CD4-positive, alpha-beta T cell treated with Interleukin-15 for 4 hours (primary cell): ENCODE measurements at regions not wholly inside any gene's neighbourhood (a gene's known extent, or its start where the extent isn't known, plus 50 kb on each side); places are given as distances from the start of the nearest gene placed in this dataset.

ENCODE experiments used
- DNase-seq: peaks from one replicate; pipeline ENCODE4 v3.0.0-alpha.2; 2020; ENCODE audit warnings: low spot score

DNA sequence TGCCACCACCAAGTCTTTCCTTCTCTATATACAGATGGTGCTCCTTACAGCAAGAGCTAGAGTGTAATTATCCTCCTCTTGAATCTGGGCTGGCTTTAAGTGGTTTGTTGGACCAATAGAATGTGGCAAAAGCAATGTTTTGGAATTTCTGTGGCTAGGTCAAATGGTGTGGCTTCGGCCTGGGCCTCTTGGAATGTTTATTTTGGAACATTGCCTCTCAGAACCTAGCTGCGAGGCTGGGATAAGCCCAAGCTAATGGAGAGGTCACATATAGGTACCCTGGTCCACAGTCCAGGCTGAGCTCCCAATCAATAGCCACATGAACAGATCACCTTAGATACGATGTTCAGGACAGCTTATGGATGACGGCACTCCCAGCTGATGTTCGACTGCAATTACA is 556.7 kb downstream of the TYW1 start:
- DNase-seq, result no peak

DNA sequence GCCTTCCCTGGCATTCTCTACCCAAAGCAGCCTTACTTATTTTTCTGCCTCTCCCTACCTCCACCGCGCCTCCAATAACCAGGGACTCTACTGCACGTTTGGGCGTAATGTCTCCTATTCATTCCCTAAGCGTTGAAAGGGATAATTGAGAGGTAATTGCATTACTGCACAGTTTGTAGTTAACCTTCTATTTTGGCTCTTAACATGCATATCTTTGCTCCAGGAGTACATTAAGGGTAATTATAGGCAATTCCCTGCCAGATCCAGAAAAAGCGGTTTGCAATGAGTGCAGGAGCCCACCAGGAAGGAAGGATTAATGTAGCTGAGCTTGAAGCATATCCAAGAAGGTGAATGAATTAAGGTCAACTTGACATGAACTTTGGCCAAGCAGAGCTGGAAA is 558.4 kb downstream of the TYW1 start:
- no peak for DNase-seq

DNA sequence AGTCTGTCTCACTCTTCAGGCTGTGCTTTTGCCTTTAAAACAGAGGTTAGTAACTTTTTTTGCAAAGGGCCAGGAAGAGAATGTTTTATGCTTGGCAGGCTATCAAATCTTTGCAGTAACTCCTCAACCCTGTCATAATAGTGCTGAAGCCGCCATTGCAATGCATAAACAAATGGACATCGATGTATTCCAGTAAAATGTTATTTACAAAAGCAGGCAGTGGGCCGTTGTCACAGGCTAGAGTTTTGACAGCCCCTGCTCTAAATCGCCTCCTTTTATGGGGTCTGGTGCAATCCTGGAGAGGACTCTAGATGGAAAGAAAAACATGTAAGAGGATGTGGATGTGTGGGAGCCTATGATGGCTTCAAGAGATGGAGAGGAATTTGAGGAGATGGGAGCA is 568.3 kb downstream of the TYW1 start:
- no peak for DNase-seq

DNA sequence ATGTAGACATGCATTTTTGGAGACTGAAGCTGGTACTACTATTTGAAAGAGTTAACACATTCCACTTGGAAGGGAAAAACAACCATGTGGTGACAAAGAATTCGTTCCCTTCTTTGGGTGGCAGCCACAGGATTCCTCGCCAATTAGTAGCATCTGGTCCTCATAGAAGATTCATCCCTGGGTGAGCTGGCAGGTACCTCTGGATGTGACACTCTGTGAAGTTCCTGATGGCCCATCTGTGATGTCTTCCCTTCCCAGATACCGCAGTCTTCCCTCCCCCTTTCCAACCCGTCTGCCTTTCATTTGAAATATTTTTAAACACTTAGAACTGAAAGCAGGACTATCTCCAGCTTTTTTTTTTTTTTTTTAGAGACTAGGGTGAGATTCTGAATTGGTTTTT is 569.5 kb downstream of the TYW1 start:
- DNase-seq, result no peak

DNA sequence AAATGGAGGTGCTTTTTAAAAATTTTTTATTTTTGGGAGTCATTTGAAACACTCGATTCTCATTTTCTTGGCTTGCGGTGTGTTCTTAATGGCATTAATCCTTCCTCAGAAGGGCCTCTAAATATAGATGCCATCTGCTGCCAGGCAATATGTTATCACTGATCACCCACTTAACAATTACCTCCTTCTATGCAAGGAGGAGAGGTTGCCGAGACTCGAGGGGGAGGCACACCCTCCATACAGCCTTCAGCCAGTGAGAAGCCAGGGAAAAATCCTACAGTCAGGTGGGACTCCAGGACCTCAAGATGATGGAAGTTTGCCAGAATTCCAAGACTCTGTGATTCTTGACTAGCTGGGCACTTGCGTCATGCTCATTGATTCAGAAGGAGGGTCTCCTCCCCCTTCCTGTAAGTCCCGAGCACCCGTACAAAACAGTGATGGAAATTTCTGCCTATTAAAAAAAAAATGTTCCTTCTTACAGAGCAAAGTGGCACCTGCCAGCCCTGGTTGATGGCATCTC is 574.5 kb downstream of the TYW1 start:
- DNase-seq, result no peak

DNA sequence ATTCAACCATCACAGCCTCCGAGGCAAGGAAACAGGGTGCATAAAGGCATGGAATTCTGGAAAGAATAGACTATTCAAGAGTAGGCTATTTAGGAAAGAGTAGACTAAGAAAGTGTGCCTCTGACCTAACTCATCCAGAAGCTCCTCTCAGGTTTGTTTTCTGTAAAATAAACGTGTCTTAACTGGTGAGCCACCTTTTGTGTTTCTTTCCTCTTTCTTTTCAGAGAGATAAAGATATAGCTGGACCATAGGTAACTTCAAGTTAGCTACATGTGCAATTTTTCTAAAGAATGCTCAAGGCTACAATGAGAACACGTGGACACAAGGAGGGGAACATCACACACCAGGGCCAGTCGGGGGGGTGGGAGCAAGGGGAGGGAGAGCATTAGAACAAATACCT is 577.0 kb downstream of the TYW1 start:
- no peak for DNase-seq

DNA sequence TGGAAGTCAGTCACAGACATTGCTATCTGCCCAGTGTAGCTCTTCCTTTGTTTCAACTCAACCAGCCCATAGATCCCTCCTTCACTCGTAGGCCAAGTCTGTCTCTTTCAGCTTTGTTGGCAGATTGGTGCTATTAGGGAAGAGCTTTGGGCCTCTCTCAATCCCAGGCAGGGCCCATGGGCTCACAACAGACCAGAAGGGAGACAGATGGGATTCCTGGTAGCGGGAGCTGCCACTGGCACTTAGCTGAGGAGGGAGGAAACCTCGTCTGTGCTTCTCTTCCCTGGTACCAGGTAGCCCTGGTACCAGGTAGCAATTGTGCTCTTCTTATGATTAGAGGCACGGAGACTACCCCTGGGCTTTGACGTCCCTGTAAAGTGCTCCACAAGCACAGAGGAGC is 592.0 kb downstream of the TYW1 start:
- no peak for DNase-seq

DNA sequence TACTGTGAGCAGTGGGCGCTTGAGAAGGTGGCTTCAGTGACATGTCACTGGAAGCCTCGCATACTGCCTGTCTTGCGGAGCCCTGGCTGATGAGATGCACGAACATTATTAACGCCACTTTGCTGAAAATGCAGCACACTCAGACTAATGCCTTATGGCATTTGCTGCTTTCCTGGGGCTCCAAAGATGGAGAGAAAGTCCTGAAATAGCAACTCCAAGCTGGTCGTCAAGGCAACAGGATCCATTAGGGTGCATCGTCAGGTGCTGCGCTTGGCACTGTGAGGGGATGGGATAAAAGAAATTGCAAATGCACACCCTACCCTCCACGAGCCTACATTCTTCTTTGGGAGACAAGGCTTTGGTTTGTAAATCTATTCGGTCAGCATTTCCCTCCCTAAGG is 592.5 kb downstream of the TYW1 start:
- DNase-seq, result no peak

DNA sequence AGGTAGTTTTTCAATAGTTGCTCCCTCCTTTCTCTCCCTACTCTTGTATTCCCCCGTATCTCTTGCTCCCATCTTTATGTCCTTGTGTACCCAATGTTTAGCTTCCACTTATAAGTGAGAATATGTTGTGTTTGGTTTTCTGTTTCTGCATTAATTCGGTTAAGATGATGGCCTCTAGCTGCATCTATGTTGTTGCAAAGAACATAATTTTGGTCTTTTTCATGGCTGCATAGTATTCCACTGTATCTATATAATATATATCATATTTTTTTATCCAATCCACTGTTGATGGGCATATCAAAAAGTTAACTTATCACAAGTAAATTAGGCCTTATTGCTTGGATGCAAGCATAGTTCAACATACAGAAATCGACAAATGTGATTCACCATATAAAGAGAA is 594.0 kb downstream of the TYW1 start:
- no peak for DNase-seq

DNA sequence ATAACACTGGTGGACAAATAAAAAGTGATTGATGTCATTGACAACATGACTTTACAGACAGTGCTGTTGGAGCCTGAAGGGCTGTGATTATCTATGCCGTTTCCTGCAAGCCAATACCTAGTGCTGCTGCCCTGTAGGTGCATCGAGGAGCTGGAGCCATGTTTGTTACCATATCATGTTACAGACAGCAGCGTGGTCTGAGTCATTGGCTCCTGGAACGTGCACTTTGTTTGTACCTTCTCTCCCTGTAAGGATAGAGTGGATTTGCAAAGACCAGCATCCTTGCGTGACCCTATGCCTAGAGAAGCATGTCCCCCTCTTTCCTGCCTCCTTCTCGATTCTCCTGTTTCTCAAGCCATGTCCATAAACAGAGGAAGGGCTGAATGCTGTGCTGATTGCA is 597.2 kb downstream of the TYW1 start:
- no peak for DNase-seq

DNA sequence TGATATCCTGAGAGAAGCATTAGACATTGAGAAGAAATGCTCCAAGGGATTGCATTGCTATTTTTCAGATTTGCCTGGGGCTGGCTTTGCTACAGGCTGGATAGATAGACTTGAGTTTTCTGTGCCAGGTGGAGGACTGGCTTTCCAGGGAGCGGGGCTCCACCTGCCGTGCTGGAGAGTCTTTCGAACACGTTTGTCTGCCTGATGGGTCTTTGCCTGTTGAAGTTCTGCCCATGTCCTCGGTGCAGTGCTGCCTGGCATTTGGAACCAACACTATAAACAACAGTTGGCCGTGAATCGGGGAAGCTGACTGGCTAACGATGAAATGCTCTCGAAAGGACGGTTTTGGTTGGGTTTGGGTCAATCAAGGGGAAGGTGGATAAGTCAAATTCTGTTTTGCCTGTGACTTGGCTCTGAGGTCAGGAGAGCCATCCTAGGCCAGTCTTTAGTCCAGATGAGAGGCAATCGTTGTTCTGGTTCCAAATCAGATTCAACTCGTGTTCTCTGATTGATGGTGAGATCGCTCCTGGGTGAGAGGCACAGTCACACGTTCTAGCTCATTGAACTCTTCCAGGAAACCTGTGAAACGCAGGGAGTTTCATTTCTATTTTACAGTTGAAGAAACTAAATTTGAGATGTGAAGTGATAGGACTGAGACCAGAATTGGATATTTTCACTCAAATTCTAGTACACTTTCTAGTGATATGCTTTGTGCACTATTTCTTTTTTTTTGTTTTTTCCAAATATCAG is 599.0 kb downstream of the TYW1 start:
- DNase-seq, result no peak

DNA sequence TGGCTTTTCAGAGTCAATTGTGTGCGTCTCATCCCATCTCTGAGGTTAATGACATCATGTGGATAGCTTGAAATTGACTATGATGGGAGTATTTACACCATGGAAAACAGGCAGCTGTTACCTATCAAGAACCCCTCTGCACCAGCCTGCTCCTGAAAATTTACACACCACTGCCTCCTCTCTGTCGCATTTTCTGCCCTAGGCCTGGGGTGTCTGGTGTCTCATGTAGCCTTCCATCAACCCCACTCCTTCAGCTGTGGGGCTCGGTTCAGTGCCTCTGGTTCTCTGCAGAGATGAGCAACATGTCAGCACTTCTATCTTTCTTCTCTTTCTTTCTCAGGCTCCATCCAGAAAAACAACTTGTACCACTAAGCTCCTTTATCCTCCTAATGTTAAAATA is 600.5 kb downstream of the TYW1 start:
- no peak for DNase-seq

DNA sequence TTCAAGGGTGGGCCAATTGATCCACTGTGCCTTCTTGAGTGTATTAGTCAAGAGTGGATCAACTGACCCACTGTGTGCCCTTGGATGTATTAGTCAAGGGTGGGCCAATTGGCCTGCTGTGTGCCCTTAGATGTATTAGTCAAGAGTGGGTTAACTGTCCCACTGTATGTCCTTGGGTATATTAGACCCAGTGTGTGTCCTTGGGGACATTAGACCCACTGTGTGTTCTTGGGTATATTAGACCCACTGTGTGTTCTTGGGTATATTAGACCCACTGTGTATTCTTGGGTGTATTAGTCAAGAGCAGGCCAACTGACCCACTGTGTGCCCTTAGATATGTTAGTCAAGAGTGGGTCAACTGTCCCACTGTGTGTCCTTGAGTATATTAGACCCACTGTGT is 601.8 kb downstream of the TYW1 start:
- no peak for DNase-seq

DNA sequence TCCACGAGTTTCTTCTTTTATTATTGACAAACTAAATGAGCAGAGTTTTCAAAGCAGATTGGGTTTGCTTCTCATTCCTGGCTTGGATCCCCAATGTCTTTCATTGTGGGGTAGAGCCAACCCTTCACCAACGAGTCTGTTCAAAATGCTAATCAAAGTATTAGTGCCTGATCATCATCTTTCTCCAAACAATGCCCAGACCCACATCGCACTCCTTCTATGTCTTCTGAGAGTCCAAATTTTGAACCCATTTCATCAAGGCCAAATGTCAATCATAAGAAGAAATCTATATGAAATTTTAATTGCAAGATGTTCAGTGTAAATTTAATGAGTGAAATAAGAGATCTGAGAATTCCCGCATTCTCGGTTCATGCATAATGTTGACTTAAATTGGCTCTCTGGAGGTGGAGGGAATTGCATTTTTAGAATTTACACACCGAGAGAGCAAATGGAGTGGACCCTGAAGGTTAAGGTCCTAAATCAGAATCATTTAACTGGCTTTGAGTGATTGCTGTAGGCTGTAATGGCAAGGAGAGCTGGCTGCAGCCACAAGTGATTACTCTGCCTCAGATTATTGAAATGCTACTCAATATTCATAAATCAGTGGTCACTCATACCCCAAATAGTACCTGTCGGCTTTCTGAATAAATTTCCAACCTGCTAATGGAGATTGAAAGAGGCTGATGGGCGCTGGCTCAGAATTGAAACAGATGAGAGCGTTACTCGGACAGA is 602.9 kb downstream of the TYW1 start:
- DNase-seq, result no peak

DNA sequence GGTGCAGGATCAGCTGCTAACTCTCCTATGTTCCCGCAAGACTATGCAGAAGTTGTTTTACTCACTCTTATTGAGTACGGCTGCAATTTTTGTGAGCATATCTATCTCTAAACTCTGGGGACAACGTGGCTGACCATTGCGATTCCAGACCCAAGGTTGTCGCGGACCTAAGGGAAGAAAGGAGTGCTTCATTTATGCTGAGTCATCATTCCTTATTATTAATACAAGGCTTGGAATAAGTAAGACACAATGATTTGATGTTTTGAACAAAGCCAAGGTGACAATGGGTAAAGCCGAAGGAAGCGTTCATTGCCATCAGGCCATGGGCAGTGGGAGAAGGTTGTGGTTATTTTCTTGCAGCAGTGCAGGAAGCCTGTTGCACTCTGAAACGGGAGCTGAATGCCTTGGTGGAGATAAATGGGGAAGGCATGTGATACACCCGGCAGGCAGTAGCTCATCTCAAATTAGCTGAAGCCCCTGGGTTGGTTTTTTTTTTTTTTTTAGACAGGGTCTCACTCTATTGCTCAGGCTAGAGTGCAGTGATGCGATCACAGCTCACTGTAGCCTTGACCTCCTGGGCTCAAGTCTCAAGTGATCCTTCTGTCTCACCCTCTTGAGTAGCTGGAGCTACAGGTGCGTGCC is 605.7 kb downstream of the TYW1 start:
- no peak for DNase-seq

DNA sequence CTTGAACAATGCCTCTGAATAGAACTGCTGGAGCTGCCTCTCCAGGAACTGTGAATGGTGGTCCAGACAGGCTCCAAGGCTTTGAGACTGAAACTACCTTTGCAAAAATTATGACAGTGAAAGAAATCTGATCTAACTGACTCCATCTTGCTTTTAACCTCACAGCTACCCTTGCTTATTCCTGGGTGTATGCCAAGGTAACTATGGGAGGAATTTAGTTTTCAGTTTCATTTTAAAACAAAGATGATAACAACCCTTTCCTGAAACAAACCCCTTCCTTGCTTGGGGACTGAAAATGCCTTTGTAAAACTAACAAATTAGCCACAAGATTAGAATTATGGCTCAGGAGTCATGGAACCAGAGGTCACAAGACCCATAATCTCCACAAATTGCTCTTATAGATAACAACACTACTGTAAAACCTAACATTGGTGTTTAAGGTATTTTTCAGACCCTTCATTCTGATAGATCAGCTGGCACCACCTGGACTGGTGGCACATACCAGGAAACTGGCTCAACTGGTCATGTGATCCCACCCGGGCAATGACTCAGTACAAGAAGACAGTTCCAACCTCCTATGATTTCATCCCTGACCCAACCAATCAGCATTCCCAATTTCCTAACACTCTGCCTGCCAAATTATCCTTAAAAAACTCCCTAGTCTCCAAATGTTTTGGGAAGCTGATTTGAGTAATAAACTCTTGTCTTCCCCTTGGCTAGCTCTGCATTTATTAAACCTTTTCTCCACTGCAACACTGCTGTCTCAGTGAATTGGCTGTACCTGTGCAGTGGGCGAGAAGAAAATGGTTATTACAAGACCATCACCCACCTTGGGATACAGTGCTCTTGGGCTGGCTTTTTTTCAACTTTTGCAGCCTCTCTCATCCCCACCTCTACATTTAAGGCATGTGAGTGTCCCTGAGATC is 608.1 kb downstream of the TYW1 start:
- DNase-seq, result no peak

DNA sequence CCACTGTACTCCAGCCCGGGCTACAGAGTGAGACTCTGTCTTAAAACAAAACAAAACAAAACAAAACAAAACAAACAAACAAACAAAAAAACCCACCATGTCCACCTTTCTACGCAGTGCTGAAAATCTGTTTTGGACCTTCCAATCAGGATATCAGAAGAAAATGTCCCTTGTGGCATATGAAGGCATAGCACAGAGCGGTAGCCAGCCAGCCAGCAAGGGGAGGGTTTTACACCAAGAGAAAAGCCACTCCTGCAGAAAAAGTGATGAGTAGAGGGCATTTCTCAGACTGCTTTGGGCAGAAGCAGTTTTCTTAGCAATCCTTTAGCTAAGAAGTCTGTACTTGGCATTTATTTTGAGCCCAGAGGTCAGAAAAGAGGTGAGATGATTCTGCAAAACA is 612.2 kb downstream of the TYW1 start:
- DNase-seq, result no peak

DNA sequence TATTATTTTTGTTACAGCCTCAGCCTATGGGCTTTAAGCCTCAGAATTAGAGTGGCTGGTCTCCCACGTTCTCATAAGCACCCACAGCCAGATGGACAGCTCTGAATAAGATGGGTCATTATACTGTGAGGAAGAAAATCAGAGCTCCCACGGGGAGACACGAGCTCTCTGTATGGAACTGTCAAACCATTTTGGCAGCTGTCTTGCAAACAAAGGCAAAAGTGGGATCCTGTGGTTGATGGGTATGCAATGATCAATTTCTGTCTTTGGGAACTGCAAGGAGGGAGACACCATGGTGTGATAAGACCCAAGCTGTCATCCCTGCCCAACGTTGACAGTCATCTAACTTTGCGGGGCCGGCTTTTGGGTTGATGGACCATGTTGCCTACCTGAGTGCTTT is 614.3 kb downstream of the TYW1 start:
- DNase-seq, result no peak

DNA sequence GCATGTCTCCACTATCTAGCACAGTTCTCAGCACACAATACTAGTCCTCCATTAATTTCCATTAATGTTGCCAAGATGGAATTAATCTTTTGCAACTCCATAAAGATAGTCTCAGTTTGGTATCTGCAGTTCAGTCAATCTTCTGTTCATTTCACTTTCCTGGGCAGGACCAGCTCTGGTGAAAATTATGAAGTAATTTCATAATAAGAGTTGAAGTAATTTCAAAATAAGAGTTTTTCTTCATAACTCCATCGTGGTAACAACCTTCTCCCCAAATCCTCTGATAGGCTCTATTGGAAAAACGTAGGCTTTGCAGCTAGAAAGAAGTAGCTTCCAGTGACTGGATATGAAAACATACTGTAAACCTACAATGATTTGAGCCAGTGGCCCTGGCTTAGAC is 618.2 kb downstream of the TYW1 start:
- DNase-seq, result no peak

DNA sequence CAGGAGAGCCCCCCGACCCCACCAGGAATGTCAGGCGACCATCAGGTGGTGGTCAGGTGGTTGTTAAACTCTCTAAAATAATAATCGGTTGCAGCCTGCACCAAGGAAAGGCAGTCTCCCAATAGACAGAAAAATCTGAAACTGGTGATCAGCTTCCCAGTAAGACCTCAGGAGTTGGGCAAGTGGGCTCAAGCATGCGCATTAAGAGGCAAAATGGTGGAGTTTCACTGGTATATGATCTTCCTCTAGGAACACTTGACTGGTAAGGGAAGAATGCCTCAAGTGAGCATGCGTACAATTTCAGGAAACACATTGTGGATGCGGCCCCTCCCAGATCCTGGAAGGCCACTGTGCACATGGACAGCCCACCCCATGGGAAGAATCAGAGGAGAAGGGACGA is 619.9 kb downstream of the TYW1 start:
- DNase-seq, result no peak

DNA sequence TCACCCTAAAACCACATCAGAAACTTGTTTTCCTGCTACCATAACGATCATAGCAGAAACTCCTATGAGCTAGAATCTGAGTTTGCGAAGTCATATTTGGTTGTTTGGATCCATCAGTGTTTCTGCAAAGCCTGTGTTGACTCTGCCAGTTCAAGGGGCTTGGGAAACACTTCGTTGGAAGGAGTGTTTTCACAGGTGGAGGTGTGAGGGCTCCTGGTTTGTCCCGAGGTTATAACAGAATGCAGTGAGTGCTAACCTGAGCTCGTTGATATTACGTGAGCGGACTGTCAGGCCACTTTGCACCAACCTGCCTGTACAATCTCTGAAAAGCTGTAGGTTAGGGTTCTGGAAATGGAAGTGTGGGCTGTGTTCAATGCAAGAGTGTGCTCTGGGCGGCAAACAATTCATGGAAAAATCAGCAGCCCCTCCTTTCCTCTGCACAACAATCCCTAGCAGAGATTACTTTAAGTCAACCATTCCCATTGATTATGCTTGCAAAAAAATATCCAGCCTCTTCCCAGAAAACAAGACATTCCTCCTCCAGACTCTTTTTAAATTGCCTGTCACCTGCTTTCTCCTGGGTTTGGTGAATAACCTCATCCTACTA is 622.0 kb downstream of the TYW1 start:
- no peak for DNase-seq

DNA sequence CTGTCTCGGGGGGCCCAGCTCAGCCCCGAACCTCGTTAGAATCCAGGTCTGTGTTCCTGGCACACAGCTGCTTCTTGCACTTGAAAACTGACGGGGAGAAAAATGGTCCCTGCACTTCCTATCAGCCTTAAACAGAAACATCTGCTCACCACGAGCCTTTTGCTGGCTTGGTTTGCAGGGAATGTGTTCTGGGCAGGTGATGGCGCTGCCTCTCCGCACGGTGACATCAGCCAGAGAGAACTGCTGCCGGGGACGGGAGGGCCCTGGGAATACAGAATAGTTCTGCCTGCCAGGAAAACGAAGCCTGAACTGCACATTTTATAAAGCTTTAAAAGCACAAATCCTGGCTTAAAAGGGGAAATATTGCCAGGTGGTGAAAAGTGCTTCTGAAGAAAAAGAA is 622.5 kb downstream of the TYW1 start:
- no peak for DNase-seq
